CD14-positive monocyte (primary cell): ENCODE measurements at regions not wholly inside any gene's neighbourhood (a gene's known extent, or its start where the extent isn't known, plus 50 kb on each side); places are given as distances from the start of the nearest gene placed in this dataset.

Experiments
- DNase-seq, 3 donors: peaks; one replicate each; pipeline ENCODE4 v3.0.0-alpha.2; 2011 to 2022
- H2AFZ ChIP-seq: 2 replicates; pipeline ENCODE4 v1.6.0; 2012; ENCODE audit warnings: mild to moderate bottlenecking, low read depth, low read length, inconsistent platforms; ENCODE audit not compliant: insufficient read depth, poor library complexity, severe bottlenecking
- H3K27ac ChIP-seq, 2 donors: 1 replicate in 1 of 2; 2 replicates in 1 of 2; pipeline ENCODE4 v1.5.1; 2012 to 2013; ENCODE audit warnings: low read length in 2 of 2, control low read depth in 1 of 2, inconsistent platforms in 1 of 2, low read depth in 1 of 2, mild to moderate bottlenecking in 1 of 2
- H3K27me3 ChIP-seq, 2 donors: one replicate each; pipeline versions ENCODE4 v1.6.0 to v1.6.1; 2011 to 2013; ENCODE audit warnings: low read length in 2 of 2; ENCODE audit not compliant: control insufficient read depth in 2 of 2, insufficient read depth in 2 of 2
- H3K36me3 ChIP-seq, 2 donors: replicated peaks in 1 of 2; 1 replicate in 1 of 2; 2 replicates in 1 of 2; pipeline versions ENCODE4 v1.5.1 to v1.6.1; 2012 to 2013; ENCODE audit warnings: low read length in 2 of 2, control low read depth in 1 of 2, inconsistent platforms in 1 of 2, mild to moderate bottlenecking in 1 of 2; ENCODE audit not compliant: insufficient read depth in 2 of 2, control insufficient read depth in 1 of 2
- H3K4me1 ChIP-seq, 2 donors: 1 replicate in 1 of 2; 2 replicates in 1 of 2; pipeline versions ENCODE4 v1.5.1 to v1.6.1; 2012 to 2013; ENCODE audit warnings: low read length in 2 of 2, control low read depth in 1 of 2, inconsistent platforms in 1 of 2, mild to moderate bottlenecking in 1 of 2, moderate library complexity in 1 of 2; ENCODE audit not compliant: insufficient read depth in 2 of 2, control insufficient read depth in 1 of 2
- H3K4me2 ChIP-seq: replicated peaks from 2 replicates; pipeline ENCODE3; 2012; ENCODE audit warnings: low read length, moderate library complexity, mild to moderate bottlenecking; ENCODE audit not compliant: poor library complexity, severe bottlenecking; ENCODE audit errors: extremely low read depth
- H3K4me3 ChIP-seq, 3 experiments: fragments of 200-600 bp in 1 of 3; sonication (generic) in 1 of 3; replicated peaks in 1 of 3; 1 replicate in 2 of 3; 2 replicates in 1 of 3; pipeline ENCODE4 v1.5.1; 2011 to 2013; ENCODE audit warnings: low read length in 3 of 3, mild to moderate bottlenecking in 3 of 3, control low read depth in 2 of 3, low read depth in 2 of 3, inconsistent platforms in 1 of 3, moderate library complexity in 1 of 3
- H3K79me2 ChIP-seq: 2 replicates; pipeline ENCODE4 v1.6.0; 2012; ENCODE audit warnings: mild to moderate bottlenecking, control low read depth, inconsistent platforms, low read length, moderate library complexity; ENCODE audit not compliant: insufficient read depth
- H3K9ac ChIP-seq: 2 replicates; pipeline ENCODE4 v1.6.0; 2017; ENCODE audit warnings: low read length, mild to moderate bottlenecking; ENCODE audit not compliant: insufficient read depth, poor library complexity, severe bottlenecking
- H3K9me3 ChIP-seq, 2 donors: replicated peaks in 1 of 2; 1 replicate in 1 of 2; 2 replicates in 1 of 2; pipeline versions ENCODE4 v1.5.1 to v1.6.1; 2012 to 2013; ENCODE audit warnings: low read length in 2 of 2, control low read depth in 1 of 2; ENCODE audit not compliant: control insufficient read depth in 1 of 2, insufficient read depth in 1 of 2
- H4K20me1 ChIP-seq: 2 replicates; pipeline ENCODE4 v1.6.0; 2012; ENCODE audit warnings: mild to moderate bottlenecking, low read length, control low read depth, moderate library complexity; ENCODE audit not compliant: insufficient read depth
- H3K27ac Mint-ChIP-seq, 7 donors: one replicate each; pipeline ENCODE4 v1.8.0; 2020; ENCODE audit warnings: mild to moderate bottlenecking in 7 of 7, mixed read lengths in 7 of 7, moderate library complexity in 6 of 7, inconsistent platforms in 2 of 7
- H3K27me3 Mint-ChIP-seq, 3 donors: one replicate each; pipeline ENCODE4 v1.8.0; 2021 to 2022; ENCODE audit warnings: low read depth in 3 of 3, mild to moderate bottlenecking in 3 of 3, mixed read lengths in 3 of 3, moderate library complexity in 3 of 3, inconsistent platforms in 1 of 3
- H3K36me3 Mint-ChIP-seq, 2 donors: one replicate each; pipeline ENCODE4 v1.8.0; 2020; ENCODE audit warnings: mixed read lengths in 2 of 2, inconsistent platforms in 1 of 2, mild to moderate bottlenecking in 1 of 2
- H3K4me1 Mint-ChIP-seq: one replicate; pipeline ENCODE4 v1.8.0; 2020; ENCODE audit warnings: mild to moderate bottlenecking, mixed read lengths
- H3K4me3 Mint-ChIP-seq, 2 donors: one replicate each; pipeline ENCODE4 v1.8.0; 2020; ENCODE audit warnings: mild to moderate bottlenecking in 2 of 2, mixed read lengths in 2 of 2, moderate library complexity in 1 of 2
- H3K9me3 Mint-ChIP-seq, 7 donors: one replicate each; pipeline ENCODE4 v1.8.0; 2020 to 2022; ENCODE audit warnings: mixed read lengths in 7 of 7, mild to moderate bottlenecking in 6 of 7, moderate library complexity in 6 of 7, inconsistent platforms in 2 of 7
- WGBS: methylation state at CpG from one replicate; pipeline ENCODE4 v1.1.5; 2013; ENCODE audit warnings: missing lambda C conversion rate; ENCODE audit not compliant: insufficient coverage; 5-methylcytosine and 5-hydroxymethylcytosine counted together
- intact Hi-C, 2 donors: fragments of 100-400 bp; cut with micrococcal nuclease; formaldehyde crosslinking; loops; one replicate each; pipeline versions ENCODE4 v1.15.0 to v1.15.1; 2023
- TF ChIP-seq, protein P1 (sequence below): fragments of 200-600 bp; IDR thresholded peaks from one replicate; pipeline ENCODE4 v1.8.0; 2022; ENCODE audit warnings: antibody characterized with exemption, mild to moderate bottlenecking

GRCh38 chr13:67651908-67652465, 421.9 kb upstream of the PCDH9 start:
- 100% methylated on average over 1 of the region's 3 CpGs for WGBS

DNA sequence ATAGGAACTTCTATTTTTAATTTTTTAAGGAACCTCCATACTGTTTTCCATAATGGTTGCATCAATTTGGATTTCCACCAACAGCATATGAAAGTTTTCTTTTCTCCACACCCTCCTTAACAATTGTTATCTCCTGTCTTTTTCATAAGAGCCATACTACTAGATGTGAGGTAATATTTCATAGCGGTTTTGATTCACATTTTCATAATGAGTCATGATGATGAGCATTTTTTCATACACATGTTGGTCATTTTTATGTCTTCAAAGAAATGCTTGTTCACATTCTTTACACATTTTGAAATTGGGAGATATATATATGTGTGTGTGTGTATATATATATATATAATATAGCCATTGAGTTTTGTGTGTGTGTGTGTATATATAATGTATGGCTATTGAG, 420.3 kb upstream of the PCDH9 start:
- no peak overlapping the region for H3K4me2 ChIP-seq
- H2AFZ ChIP-seq: no peak overlapping the region
- H3K4me3 ChIP-seq: no peak overlapping the region
- H3K9me3 ChIP-seq: no peaks in the 10 kb centered on the region
- H4K20me1 ChIP-seq: no peaks in the 10 kb centered on the region
- H3K36me3 ChIP-seq: no peaks in the 10 kb centered on the region
- no peaks in the 10 kb centered on the region for H3K27me3 ChIP-seq
- no CpG with 5 or more reads among the region's 1 CpG for WGBS
- H3K27me3 Mint-ChIP-seq: no peaks in the 10 kb centered on the region
- H3K27ac Mint-ChIP-seq: no peak overlapping the region
- no peaks in the 10 kb centered on the region for H3K36me3 Mint-ChIP-seq
- H3K9ac ChIP-seq: no peak overlapping the region
- peaks cover 8% of the 10 kb centered on the region for H3K4me1 Mint-ChIP-seq
- TF ChIP-seq, protein P1, sequence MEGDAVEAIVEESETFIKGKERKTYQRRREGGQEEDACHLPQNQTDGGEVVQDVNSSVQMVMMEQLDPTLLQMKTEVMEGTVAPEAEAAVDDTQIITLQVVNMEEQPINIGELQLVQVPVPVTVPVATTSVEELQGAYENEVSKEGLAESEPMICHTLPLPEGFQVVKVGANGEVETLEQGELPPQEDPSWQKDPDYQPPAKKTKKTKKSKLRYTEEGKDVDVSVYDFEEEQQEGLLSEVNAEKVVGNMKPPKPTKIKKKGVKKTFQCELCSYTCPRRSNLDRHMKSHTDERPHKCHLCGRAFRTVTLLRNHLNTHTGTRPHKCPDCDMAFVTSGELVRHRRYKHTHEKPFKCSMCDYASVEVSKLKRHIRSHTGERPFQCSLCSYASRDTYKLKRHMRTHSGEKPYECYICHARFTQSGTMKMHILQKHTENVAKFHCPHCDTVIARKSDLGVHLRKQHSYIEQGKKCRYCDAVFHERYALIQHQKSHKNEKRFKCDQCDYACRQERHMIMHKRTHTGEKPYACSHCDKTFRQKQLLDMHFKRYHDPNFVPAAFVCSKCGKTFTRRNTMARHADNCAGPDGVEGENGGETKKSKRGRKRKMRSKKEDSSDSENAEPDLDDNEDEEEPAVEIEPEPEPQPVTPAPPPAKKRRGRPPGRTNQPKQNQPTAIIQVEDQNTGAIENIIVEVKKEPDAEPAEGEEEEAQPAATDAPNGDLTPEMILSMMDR: no peak
- no peak overlapping the region for H3K27ac ChIP-seq
- H3K9me3 Mint-ChIP-seq: peaks cover 0 to 5% (median 0%) of the 10 kb centered on the region in 7 donors
- no peak overlapping the region for H3K4me3 Mint-ChIP-seq
- no peaks in the 10 kb centered on the region for H3K4me1 ChIP-seq
- DNase-seq: no peak
- intact Hi-C loops: no loop called here
- H3K79me2 ChIP-seq: no peaks in the 10 kb centered on the region

More at GRCh38 chr13:67651908-67652465, 421.9 kb upstream of the PCDH9 start:
- no peaks in the 10 kb centered on the region for H3K4me1 ChIP-seq
- no peak overlapping the region for H3K4me3 Mint-ChIP-seq
- H4K20me1 ChIP-seq: no peaks in the 10 kb centered on the region
- H3K36me3 ChIP-seq: no peaks in the 10 kb centered on the region
- H3K79me2 ChIP-seq: no peaks in the 10 kb centered on the region
- no peak overlapping the region for H3K4me3 ChIP-seq
- H3K27ac ChIP-seq: no peak overlapping the region
- H3K27ac Mint-ChIP-seq: no peak overlapping the region
- peaks cover 0 to 5% (median 0%) of the 10 kb centered on the region in 7 donors for H3K9me3 Mint-ChIP-seq
- H3K9me3 ChIP-seq: no peaks in the 10 kb centered on the region
- TF ChIP-seq, protein P1: no peak
- no peaks in the 10 kb centered on the region for H3K27me3 Mint-ChIP-seq
- H3K27me3 ChIP-seq: no peaks in the 10 kb centered on the region
- no peak overlapping the region for H2AFZ ChIP-seq
- no peak overlapping the region for H3K9ac ChIP-seq
- intact Hi-C loops: no loop called here
- no peak for DNase-seq
- no peaks in the 10 kb centered on the region for H3K36me3 Mint-ChIP-seq
- H3K4me1 Mint-ChIP-seq: peaks cover 8% of the 10 kb centered on the region
- H3K4me2 ChIP-seq: no peak overlapping the region
